IMR-90 (cell line): ENCODE measurements at regions not wholly inside any gene's neighbourhood (a gene's known extent, or its start where the extent isn't known, plus 50 kb on each side); places are given as distances from the start of the nearest gene placed in this dataset.
"Not testable (repeated sequence)": the region's sequence is repeated elsewhere in the genome, so short reads cannot be mapped to it uniquely, and the experiment has no call there.

ENCODE experiments used
- CEBPB ChIP-seq: IDR thresholded peaks from 2 replicates; pipeline ENCODE4 v1.6.1; 2012; ENCODE audit warnings: low read depth, low read length, improper control_type of control experiment
- FOS ChIP-seq: fragments of 150-350 bp; IDR thresholded peaks from 2 replicates; pipeline ENCODE4 v1.6.1; 2016; ENCODE audit warnings: low read depth, low read length
- MXI1 ChIP-seq: IDR thresholded peaks from 2 replicates; pipeline ENCODE4 v1.6.1; 2012; ENCODE audit warnings: low read depth, mild to moderate bottlenecking, low read length, moderate library complexity, borderline replicate concordance
- NFE2L2 ChIP-seq: fragments of 150-350 bp; IDR thresholded peaks from 2 replicates; pipeline ENCODE4 v1.6.1; 2016; ENCODE audit warnings: low read depth, mild to moderate bottlenecking, low read length
- POLR2A ChIP-seq: IDR thresholded peaks from 2 replicates; pipeline ENCODE4 v1.6.1; 2012; ENCODE audit warnings: mild to moderate bottlenecking, low read depth, low read length
- SMC3 ChIP-seq: fragments of 150-350 bp; IDR thresholded peaks from 2 replicates; pipeline ENCODE4 v1.6.1; 2016; ENCODE audit warnings: low read depth, mild to moderate bottlenecking, antibody characterized with exemption, low read length, moderate library complexity
- TF ChIP-seq, protein P1 (sequence below): conservative IDR thresholded peaks from 2 replicates; pipeline ENCODE4 v1.5.1; 2012; ENCODE audit warnings: mild to moderate bottlenecking, low read depth, low read length, improper control_type of control experiment
- TF ChIP-seq, protein P2 (sequence below): fragments of 150-350 bp; IDR thresholded peaks from 2 replicates; pipeline ENCODE4 v1.6.1; 2017; ENCODE audit warnings: mild to moderate bottlenecking, antibody characterized with exemption, low read length, low read depth

- not testable (repeated sequence) for TF ChIP-seq MXI1, POLR2A, CEBPB, FOS, NFE2L2, SMC3
- TF ChIP-seq, protein P1, sequence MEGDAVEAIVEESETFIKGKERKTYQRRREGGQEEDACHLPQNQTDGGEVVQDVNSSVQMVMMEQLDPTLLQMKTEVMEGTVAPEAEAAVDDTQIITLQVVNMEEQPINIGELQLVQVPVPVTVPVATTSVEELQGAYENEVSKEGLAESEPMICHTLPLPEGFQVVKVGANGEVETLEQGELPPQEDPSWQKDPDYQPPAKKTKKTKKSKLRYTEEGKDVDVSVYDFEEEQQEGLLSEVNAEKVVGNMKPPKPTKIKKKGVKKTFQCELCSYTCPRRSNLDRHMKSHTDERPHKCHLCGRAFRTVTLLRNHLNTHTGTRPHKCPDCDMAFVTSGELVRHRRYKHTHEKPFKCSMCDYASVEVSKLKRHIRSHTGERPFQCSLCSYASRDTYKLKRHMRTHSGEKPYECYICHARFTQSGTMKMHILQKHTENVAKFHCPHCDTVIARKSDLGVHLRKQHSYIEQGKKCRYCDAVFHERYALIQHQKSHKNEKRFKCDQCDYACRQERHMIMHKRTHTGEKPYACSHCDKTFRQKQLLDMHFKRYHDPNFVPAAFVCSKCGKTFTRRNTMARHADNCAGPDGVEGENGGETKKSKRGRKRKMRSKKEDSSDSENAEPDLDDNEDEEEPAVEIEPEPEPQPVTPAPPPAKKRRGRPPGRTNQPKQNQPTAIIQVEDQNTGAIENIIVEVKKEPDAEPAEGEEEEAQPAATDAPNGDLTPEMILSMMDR: not testable (repeated sequence)
- TF ChIP-seq, protein P2, sequence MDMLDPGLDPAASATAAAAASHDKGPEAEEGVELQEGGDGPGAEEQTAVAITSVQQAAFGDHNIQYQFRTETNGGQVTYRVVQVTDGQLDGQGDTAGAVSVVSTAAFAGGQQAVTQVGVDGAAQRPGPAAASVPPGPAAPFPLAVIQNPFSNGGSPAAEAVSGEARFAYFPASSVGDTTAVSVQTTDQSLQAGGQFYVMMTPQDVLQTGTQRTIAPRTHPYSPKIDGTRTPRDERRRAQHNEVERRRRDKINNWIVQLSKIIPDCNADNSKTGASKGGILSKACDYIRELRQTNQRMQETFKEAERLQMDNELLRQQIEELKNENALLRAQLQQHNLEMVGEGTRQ: not testable (repeated sequence)
Measured at GRCh38 chr17:51482248-51482647, 221.9 kb downstream of the UTP18 start.
